ENCODE measurements at regions not wholly inside any gene's neighbourhood (a gene's known extent, or its start where the extent isn't known, plus 50 kb on each side); places are given as distances from the start of the nearest gene placed in this dataset.
"Not testable (repeated sequence)": the region's sequence is repeated elsewhere in the genome, so short reads cannot be mapped to it uniquely, and the experiment has no call there.

DNA sequence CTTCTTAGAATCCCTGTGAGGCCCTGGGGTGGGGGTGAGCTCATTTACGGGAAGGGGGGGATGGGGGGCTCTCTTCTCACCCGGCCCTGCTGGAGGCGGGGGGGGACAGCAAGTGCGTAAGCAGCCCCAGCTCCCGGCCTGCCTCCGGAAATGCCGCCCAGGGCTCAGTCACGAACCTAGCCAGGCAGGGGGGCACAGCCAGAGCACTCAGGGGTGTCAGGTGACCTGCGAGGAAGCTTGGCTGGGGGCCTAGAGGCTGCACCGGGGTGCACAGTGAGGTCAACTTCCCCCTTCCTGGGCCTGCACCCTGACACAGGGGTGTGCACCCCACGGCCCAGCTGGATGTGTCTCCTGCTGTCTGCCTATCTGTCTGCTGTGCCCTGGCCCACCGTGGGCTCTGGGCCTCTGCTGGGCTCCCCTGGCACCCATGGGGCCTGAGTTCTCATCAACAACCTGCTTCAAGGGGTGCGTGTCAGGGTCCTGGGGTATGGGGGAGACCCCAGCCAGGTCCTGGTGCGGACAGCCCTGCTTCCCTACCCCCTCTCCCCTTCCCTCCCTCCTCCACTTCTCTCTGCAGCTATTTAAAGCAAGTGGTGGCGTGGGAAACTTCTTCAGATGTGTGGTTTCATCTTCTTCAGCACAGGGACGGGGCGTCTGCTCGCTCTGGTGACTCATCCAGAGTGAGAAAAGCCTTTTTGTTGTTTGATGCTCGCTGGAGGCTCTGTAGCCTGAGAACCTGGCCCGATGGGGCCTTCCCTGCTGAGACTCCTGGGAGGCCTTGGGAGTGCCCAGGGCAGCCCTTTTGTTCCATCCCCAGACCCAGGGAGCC lies 92.5 kb upstream of the RUNX3 start:
- no peak for DNase-seq (ENCODE audit: low spot score)

DNA sequence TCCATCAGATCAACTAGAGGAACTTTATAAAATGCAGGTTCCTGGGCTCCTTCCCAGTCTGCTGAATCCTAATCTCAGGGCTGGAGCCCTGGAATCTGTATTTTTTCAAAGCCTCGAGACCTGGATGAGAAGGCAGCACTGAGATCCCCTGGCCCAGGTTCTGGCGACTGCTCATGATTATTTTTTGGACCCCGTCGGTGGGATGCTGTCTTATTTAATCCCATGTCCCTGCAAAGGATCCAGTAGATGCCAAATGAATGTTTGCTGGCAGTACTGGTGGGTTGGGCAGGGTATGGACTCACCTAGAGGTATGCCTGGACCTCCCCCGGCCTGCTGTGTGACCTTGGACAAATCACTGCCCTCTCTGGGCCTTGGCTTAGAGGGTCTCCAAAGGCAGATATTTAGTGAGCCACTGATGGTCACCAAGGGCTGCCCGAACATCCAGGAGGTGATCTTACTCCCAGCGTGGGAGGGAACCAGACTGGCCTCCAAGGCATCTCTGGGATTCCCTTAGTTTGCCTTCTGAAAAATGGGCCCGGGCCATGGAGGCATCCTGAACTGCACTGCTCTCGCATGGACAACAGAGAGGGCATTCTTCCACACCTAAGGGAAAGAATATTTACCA lies 91.6 kb upstream of the RUNX3 start:
- no peak for DNase-seq (ENCODE audit: low spot score)

GRCh38 chr1:25020851-25021590 lies 90.9 kb upstream of the RUNX3 start:
- DNase-seq (ENCODE audit: low spot score) = no peak

DNA sequence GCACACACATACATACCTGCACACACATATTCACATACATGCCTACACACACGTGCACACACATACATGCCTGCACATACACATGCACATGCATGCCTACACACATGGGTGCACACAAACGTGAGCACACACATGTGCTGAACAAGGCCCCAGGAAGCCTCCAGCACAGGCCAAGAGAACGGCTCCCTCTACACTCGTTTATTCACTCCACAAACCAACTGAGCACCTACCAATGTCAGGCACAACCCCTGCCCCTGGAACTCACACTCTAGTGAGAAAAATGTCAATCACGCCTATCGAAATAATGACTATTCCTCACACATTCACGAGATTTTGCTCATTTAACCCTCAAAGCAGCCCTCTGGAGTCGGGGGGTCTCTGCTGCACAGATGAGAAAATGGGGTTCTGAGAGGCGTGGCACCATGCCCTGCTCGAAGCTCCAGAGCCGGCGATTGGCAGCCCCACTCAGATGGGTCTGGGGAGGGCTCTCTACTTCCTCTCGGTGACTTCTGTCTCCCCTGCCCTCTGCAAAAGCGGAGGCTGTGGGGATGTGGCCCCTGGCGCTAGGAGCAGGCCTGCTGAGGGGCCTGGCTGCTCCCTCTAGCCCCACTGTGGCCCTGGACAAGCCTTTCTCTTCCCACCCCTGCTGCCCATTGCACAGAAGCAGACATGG lies 90.2 kb upstream of the RUNX3 start:
- no peak for DNase-seq (ENCODE audit: low spot score)

DNA sequence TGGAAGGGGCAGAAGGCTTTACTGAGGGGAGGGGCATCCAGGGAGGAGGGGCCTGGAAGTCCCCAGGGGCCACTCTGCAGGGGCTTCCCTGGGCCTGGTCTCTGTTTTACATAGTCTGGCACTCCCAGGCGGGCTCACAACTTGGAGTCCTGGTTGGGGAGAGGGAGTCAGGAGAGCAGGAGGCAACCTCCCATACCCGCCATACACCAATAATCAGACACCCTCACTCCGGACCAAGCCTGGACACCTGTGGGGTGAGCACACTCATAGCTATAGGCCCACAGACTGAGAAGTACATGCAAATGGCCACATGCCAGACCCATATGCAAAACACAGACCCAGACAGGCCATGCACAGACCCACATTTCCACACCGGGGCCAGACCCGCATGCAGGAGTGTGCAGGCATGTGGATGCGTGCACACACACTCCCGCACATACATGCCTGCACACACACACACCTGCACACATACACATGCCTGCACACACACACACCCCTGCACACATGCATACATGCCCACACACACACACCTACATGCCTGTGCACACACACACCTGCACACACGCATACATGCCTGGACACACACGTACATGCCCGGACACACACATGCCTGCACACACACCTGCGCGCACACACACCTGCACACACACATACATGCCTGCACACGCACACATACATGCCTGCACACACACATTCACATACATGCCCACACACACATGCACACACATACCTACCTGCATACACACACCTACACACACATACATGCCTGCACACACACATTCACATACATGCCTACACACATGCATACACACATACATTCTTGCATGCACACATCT lies 89.5 kb upstream of the RUNX3 start:
- no peak for DNase-seq (ENCODE audit: low spot score)

DNA sequence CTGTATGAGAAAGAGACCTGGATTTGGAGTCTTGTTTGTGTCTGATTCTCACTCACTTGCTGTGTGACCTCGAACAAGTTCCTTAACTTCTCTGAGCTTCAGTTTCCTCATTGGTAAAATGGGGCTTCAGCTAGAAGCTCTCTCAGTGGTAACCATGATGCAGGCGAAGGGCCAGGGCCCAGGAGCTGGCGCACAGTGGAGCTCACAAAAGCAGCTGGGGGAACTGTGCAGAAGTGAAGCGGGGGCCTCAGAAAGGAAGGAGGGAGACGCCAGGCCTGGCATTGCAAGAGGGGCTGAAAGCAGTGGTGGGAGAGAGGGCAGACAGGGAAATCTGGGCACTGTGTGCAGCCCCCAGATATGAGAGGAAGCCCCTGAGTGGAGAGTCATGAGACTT lies 88.9 kb upstream of the RUNX3 start:
- DNase-seq (ENCODE audit: low spot score) = no peak

DNA sequence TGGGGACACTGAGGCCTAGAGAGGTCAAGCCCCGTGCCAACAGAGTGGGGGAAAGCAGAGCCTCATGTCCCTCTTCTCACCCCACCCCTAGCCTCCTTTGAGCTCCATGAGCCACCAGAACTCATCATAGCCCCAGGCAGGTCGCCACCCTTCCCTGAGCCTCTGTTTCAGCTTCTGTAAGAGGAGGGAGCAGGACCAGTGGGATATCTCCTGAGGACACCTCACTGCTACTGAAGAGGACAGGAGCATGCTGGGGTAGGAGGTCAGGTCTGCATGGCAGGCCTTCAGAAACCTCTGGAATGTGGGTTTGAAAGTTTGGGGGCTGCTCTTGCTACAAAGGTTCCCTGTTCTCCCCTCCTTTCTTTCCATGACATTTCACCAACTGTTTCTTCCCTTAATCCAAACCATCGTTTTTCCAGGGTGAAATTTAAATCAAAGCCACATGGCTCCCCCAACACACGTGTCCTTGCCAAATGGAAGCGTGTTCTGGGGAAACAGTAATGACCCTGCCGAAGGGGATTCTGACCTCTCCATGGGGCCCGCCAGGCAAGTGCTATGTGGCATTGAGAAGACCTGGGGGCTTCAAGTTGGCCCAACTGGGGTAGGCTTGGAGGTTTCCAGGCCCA lies 88.1 kb upstream of the RUNX3 start:
- DNase-seq (ENCODE audit: low spot score) = no peak

DNA sequence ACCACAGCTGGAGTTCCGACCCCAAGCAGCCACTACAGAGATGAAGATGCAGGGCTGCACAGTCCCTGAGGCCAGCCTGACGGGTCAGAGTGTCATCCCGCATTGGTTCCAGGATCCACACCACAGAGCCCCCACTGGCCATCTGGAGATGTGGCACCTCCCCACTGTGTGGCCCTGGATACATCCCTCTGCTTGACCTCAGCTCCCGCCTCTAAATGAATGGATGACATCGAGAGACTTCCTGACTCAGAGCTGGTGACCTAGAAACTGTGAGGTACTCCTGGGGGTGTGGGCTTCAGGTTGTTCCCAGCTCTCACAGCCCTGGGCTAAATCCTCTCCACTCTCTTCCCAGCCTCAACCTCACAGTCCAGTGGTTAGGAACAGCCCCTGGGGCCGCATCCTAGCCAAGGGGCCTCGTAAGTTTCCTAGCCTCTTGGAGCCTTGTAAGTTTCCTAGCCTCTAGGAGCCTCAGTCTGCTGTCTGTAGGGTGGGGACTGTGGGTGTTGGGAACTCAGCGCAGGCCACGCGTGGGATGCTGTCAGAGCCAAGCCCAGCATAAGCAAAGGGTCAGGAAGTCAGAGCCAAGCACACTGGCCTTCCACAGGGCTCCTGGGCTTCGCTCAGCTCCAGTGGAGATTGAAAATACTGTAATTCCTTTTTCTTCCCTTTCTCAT lies 87.5 kb upstream of the RUNX3 start:
- no peak for DNase-seq (ENCODE audit: low spot score)

- no peak for DNase-seq (ENCODE audit: low spot score)
These were observed 83.2 kb upstream of the RUNX3 start for GRCh38 chr1:25012966-25013962.

DNA sequence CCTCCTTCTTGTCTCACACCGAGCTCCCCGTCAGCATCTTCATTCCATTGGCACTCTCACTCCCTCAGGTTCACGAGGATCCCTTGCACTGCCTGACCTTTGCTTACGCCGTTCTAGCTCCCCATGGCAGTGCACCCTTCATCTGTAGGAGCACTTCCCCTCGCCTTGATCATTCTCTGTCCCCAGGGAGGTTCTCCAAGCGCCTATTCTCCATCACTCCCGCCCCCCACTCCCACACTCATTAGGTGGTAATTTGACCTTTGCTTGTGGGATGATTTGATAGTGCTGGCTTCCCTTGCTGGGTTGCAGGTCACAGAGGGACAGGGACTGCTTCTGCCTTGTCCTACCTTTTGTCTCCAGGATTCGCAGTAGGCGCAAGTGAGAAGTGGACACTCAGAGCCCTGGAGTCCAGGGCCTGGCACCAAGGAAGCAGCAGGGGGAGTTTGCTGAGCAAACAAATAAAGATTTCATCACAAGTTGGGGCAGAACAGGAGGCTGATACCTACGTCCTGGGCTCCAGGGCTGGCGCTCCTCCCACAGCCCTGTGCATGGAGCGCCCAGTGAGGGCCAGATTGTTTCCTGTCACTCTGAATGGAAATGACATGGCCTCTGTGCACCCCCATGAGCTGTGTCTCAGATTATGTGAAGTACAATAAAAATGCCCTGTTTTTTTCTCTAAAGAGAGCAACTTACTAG lies 82.0 kb upstream of the RUNX3 start:
- DNase-seq (ENCODE audit: low spot score) = no peak

- no peak for DNase-seq (ENCODE audit: low spot score)
These were observed 81.2 kb upstream of the RUNX3 start for GRCh38 chr1:25011275-25011674.

DNA sequence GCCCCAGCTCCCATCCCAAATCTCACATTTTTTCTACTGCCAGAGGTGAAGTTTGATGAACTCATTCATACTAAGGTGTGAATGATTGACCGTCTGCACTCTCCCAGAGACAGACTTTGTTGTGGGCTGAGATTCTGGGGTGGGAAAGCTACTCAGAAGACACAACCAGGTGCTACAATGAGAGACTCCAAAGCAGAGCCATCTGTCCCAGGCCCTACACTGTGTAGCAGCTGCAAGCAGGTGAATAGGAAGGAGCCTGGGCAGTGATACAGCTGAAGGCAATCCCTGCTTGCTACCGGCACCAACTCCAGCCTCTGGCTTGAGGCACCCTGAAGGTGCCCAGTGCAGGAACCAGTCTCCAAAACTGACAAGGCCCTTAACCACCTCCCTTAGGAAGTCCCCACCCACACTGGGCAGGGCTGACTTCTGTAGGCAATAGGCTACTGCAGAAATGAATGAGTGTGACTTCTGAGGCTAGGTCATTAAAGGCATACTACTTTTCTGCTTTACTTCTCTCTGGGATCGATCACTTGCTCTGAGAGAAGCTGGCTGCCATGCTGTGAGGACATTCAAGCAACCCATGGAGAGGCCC lies 79.7 kb upstream of the RUNX3 start:
- DNase-seq (ENCODE audit: low spot score) = no peak

DNA sequence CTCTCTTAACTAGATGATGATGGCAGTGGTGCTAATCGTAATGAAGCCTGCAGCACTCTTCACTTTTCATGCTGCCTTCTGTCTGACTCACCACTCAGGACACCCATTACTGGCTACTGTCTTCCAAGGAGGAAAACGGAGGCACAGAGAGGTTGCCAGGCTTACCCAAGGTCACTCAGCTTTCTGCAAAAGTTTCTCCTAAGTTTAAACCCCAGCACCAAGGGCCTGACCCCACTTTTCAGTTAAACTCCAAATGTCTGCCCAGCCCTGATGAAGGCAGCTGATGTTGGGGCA lies 78.1 kb upstream of the RUNX3 start:
- no peak for DNase-seq (ENCODE audit: low spot score)

- not testable (repeated sequence) for DNase-seq (ENCODE audit: low spot score)
These were observed 77.5 kb upstream of the RUNX3 start for GRCh38 chr1:25007390-25008191.

- no peak for DNase-seq (ENCODE audit: low spot score)
These were observed 76.7 kb upstream of the RUNX3 start for GRCh38 chr1:25006770-25007169.

DNA sequence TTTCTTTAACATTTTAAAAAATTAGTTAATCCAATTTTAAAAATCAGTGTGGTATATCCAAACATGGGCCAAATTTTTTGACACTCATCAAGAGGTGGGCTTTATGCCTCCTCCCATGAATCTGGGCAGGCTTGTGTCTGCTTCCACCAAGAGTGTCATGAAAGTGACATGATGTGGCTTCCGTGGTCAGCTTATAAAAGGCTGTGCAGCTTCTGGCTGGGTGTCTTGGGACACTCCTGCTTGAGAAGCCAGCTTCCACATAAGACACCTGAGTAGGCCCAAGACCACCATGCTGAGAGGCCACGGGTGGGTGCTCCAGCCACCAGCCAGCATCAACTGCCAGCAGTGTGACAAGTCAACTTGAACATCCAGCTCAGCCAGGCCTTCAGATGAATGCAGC lies 74.3 kb upstream of the RUNX3 start:
- DNase-seq (ENCODE audit: low spot score) = no peak

DNA sequence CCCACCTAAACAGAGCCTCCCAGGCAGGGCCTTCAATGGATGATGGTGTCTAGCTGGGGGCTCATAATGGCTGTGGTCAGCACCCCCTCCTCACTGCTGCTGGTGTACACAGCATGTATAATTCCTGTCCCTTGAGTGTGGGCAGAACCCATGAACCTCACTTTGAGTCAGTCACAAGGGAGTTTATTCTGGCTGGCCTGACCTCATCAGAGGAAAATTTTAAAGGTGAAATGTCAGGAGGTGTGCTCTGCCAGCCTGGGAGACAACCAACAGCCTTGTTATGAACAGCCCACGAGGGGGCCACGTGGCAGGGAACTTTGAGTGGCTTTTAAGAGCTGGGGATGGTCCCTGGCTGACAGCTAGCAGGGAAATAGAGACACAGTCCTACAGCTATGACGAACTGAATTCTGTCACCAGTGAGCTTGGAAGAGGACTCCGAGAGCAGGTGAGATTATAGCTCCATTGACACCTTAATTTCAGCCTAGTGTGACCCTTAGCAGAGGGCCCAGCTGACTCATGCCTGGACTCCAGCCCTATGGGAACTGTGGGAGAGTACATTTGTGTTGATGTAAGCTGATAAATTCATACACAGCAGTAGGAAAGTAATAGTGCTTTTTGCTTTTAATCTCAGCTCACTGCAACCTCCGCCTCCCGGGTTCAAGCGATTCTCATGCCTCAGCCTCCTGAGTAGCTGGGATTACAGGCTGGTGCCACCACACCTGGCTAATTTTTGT lies 73.5 kb upstream of the RUNX3 start:
- no peak for DNase-seq (ENCODE audit: low spot score)
